Thyroid gland (tissue), 4 donors: ENCODE measurements at regions not wholly inside any gene's neighbourhood (a gene's known extent, or its start where the extent isn't known, plus 50 kb on each side); places are given as distances from the start of the nearest gene placed in this dataset.

Source experiments
- DNase-seq, 2 donors: peaks; one replicate each; pipeline ENCODE4 v3.0.0-alpha.2; 2019
- H3K27ac ChIP-seq, 3 donors: fragments of 200-600 bp; sonication (generic); 1 replicate in 2 of 3; 2 replicates in 1 of 3; pipeline ENCODE4 v1.5.1; 2016 to 2019; ENCODE audit warnings: mild to moderate bottlenecking in 1 of 3, moderate library complexity in 1 of 3
- H3K27me3 ChIP-seq: fragments of 200-600 bp; sonication (generic); one replicate; pipeline ENCODE4 v1.5.1; 2019
- H3K36me3 ChIP-seq, 2 donors: fragments of 200-600 bp; sonication (generic); one replicate each; pipeline ENCODE4 v1.5.1; 2016 to 2019
- H3K4me1 ChIP-seq, 2 donors: fragments of 200-600 bp; sonication (generic); one replicate each; pipeline ENCODE4 v1.5.1; 2017 to 2019
- H3K4me3 ChIP-seq, 3 donors: fragments of 200-600 bp; sonication (generic); replicated peaks in 1 of 3; 1 replicate in 2 of 3; 2 replicates in 1 of 3; pipeline ENCODE4 v1.5.1; 2016; ENCODE audit warnings: mild to moderate bottlenecking in 1 of 3
- H3K9me3 ChIP-seq: fragments of 200-600 bp; sonication (generic); one replicate; pipeline ENCODE4 v1.5.1; 2017
- POLR2A ChIP-seq, 2 donors: fragments of 450-650 bp; IDR thresholded peaks; one replicate each; pipeline ENCODE4 v1.6.1; 2017; ENCODE audit warnings: antibody characterized with exemption in 2 of 2, mild to moderate bottlenecking in 2 of 2, moderate library complexity in 1 of 2
- WGBS, 2 donors: methylation state at CpG; one replicate each; pipeline ENCODE4 v1.1.5; 2017; 5-methylcytosine and 5-hydroxymethylcytosine counted together
- intact Hi-C: fragments of 100-400 bp; cut with DNase I; formaldehyde crosslinking; loops from one replicate; pipeline ENCODE4 v1.15.1; 2023
- TF ChIP-seq, protein P1 (sequence below), 6 experiments: fragments of 200-600 bp in 3 of 6; fragments of 450-650 bp in 3 of 6; sonication (generic) in 3 of 6; IDR thresholded peaks; one replicate each; pipeline ENCODE4 v1.5.1; 2016 to 2019; ENCODE audit warnings: antibody characterized with exemption in 6 of 6, mild to moderate bottlenecking in 2 of 6, inconsistent platforms in 1 of 6, moderate library complexity in 1 of 6

GRCh38 chr17:31674717-31675349 lies 184.2 kb downstream of the COPRS start:
- peak; percentile 84 to 86 for DNase-seq
- no peaks in the 10 kb centered on the region for H3K9me3 ChIP-seq
- intact Hi-C loops, result no loop called here
- no peak for TF ChIP-seq POLR2A (IDR thresholded peaks at IDR 0.05)
- TF ChIP-seq, protein P1, sequence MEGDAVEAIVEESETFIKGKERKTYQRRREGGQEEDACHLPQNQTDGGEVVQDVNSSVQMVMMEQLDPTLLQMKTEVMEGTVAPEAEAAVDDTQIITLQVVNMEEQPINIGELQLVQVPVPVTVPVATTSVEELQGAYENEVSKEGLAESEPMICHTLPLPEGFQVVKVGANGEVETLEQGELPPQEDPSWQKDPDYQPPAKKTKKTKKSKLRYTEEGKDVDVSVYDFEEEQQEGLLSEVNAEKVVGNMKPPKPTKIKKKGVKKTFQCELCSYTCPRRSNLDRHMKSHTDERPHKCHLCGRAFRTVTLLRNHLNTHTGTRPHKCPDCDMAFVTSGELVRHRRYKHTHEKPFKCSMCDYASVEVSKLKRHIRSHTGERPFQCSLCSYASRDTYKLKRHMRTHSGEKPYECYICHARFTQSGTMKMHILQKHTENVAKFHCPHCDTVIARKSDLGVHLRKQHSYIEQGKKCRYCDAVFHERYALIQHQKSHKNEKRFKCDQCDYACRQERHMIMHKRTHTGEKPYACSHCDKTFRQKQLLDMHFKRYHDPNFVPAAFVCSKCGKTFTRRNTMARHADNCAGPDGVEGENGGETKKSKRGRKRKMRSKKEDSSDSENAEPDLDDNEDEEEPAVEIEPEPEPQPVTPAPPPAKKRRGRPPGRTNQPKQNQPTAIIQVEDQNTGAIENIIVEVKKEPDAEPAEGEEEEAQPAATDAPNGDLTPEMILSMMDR (IDR thresholded peaks at IDR 0.05), result no peak
- H3K36me3 ChIP-seq, result no peaks in the 10 kb centered on the region
- no peak overlapping the region for H3K4me3 ChIP-seq
- 61 to 63% methylated on average over 5 of the region's 5 CpGs for WGBS, 2 donors
- H3K27me3 ChIP-seq, result no peaks in the 10 kb centered on the region
- peak overlapping the region in 1 of 3 donors; percentile 49 for H3K27ac ChIP-seq
- peaks cover 8 to 14% of the 10 kb centered on the region in 2 donors for H3K4me1 ChIP-seq

DNA sequence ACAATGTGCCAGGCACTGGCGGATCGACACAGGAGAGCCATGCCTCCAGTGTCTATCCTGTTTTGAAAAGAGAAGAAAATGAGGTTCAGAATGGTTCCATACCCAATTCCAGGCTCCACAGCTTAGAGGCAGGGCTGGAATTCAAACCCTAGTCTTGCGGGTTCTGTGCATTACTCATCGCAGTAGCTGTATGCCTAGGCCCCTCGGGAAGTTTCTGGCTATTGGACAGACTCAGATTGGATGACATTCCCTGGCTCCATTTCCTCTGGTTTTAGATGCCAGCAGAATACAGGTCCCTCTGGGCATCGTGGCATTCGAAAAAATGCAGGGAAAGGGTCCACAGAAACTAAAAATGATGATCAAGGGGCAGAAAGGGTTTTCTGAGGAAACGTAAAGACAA lies 184.7 kb downstream of the COPRS start:
- H3K4me1 ChIP-seq, result peaks cover 8 to 14% of the 10 kb centered on the region in 2 donors
- H3K27me3 ChIP-seq, result no peaks in the 10 kb centered on the region
- H3K36me3 ChIP-seq, result no peaks in the 10 kb centered on the region
- 67 to 69% methylated on average over 8 of the region's 8 CpGs for WGBS, 2 donors
- intact Hi-C loops, result no loop called here
- DNase-seq, result no peak
- H3K27ac ChIP-seq, result no peak overlapping the region
- H3K9me3 ChIP-seq, result no peaks in the 10 kb centered on the region
- H3K4me3 ChIP-seq, result no peak overlapping the region
- no peak for TF ChIP-seq POLR2A (IDR thresholded peaks at IDR 0.05)
- TF ChIP-seq, protein P1 (IDR thresholded peaks at IDR 0.05), result no peak

DNA sequence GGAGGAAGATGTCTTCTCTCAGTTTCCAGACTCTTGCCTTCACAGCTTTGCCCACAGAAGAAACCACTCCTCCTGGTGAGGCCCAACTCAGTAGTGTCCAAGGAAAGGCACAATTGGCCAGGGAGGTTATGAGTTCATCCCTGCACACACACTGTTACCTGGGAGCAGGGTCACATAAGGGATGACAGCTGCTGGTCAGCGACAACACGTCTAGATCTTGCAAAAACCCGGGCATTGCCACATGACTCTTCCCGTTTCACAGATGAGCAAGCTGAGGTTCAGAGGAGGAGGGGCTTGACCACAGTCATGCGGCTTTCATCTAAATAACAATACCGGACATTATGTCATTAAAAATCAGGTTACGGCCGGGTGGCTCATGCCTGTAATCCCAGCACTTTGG lies 186.0 kb downstream of the COPRS start:
- Histone ChIP-seq H3K27me3 (no peaks in the 10 kb centered on the region), H3K9me3 (no peaks in the 10 kb centered on the region), H3K4me1 (peaks cover 8 to 14% of the 10 kb centered on the region in 2 donors), H3K4me3 (no peak overlapping the region), H3K27ac (no peak overlapping the region), H3K36me3 (no peaks in the 10 kb centered on the region)
- TF ChIP-seq, protein P1 (IDR thresholded peaks at IDR 0.05), result no peak
- no peak for TF ChIP-seq POLR2A (IDR thresholded peaks at IDR 0.05)
- 79 to 91% methylated on average over 7 to 8 of the region's 8 CpGs for WGBS, 2 donors
- intact Hi-C loops, result no loop called here
- DNase-seq, result no peak

GRCh38 chr17:31672161-31672819 lies 186.8 kb downstream of the COPRS start:
- DNase-seq, result no peak
- Histone ChIP-seq H3K4me3 (no peak overlapping the region), H3K27me3 (no peaks in the 10 kb centered on the region), H3K36me3 (no peaks in the 10 kb centered on the region), H3K9me3 (no peaks in the 10 kb centered on the region), H3K27ac (no peak overlapping the region), H3K4me1 (peaks cover 8 to 14% of the 10 kb centered on the region in 2 donors)
- intact Hi-C loops, result no loop called here
- TF ChIP-seq, protein P1 (IDR thresholded peaks at IDR 0.05), result no peak
- TF ChIP-seq POLR2A (IDR thresholded peaks at IDR 0.05), result no peak
- WGBS, 2 donors, result 51 to 56% methylated on average over 7 of the region's 7 CpGs

- no peaks in the 10 kb centered on the region for H3K9me3 ChIP-seq
- no peak for DNase-seq
- H3K36me3 ChIP-seq, result no peaks in the 10 kb centered on the region
- whole genome bisulfite sequencing, 2 donors, result 87 to 93% methylated on average over 2 of the region's 2 CpGs
- intact Hi-C loops, result no loop called here
- H3K27me3 ChIP-seq, result no peaks in the 10 kb centered on the region
- H3K4me3 ChIP-seq, result no peak overlapping the region
- no peaks in the 10 kb centered on the region for H3K4me1 ChIP-seq
- H3K27ac ChIP-seq, result no peak overlapping the region
- no peak for TF ChIP-seq POLR2A (IDR thresholded peaks at IDR 0.05)
- TF ChIP-seq, protein P1 (IDR thresholded peaks at IDR 0.05), result no peak
Observed at GRCh38 chr17:31663576-31663975, 195.5 kb downstream of the COPRS start.
